NOMO-1 (cell line): ENCODE measurements at regions not wholly inside any gene's neighbourhood (a gene's known extent, or its start where the extent isn't known, plus 50 kb on each side); places are given as distances from the start of the nearest gene placed in this dataset.
"Not testable (repeated sequence)": the region's sequence is repeated elsewhere in the genome, so short reads cannot be mapped to it uniquely, and the experiment has no call there.

Experiments
- DNase-seq, 2 experiments: peaks; one replicate each; lab custom pipeline; 2025; ENCODE audit not compliant: unreplicated experiment in 2 of 2; lab: John Stamatoyannopoulos, UW

DNA sequence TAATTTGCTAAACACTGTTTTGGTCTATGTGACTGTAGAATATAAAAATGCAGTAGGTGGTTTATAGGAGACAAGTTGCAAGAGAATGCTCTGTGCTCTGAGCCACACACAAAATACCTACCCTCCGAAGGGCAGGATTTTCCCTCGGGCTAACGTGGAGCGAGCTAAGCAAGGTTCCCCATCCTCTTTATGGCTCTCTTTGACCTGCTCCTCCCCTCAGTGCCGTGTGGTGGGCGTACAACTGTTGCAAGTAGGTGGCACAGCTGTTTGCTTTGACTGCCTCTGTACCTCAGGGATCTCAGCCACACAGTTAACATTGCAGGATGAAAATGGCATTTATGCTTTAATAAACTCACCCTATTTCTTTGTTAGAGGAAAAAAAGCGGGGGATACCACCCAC is 339.1 kb downstream of the SATB1 start:
- DNase-seq = no peak

DNA sequence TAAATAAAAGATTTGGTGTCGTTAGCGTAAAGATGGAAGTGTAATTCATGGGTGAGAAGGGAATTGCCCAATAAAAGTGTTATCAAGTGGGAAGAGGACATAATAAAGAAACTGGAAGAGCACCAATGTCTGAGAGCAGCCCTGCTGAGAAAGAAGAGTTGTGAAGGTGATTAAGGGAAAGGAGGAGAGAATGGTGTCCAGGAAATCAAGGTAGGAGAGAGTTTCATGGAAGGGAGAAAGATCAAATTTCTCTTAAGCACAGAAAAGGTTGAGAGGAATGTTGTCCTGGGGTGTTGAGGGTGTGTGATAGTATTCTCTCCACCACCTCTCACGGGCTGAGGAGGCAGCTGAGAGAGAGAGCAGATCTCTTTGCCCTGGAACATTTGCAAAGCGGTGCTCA is 339.7 kb downstream of the SATB1 start:
- DNase-seq = no peak

DNA sequence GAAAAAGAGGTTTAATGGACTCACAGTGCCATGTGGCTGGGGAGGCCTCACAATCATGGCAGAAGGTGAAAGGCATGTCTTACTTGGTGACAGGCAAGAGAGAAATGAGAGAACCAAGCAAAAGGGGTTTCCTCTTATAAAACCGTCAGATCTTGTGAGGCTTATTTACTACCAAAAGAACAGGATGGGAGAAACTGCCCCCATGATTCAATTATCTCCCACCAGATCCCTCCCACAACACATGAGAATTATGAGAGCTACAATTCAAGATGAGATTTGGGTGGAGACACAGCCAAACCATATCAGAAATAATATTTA is 340.8 kb upstream of the TBC1D5 start:
- not testable (repeated sequence) for DNase-seq

DNA sequence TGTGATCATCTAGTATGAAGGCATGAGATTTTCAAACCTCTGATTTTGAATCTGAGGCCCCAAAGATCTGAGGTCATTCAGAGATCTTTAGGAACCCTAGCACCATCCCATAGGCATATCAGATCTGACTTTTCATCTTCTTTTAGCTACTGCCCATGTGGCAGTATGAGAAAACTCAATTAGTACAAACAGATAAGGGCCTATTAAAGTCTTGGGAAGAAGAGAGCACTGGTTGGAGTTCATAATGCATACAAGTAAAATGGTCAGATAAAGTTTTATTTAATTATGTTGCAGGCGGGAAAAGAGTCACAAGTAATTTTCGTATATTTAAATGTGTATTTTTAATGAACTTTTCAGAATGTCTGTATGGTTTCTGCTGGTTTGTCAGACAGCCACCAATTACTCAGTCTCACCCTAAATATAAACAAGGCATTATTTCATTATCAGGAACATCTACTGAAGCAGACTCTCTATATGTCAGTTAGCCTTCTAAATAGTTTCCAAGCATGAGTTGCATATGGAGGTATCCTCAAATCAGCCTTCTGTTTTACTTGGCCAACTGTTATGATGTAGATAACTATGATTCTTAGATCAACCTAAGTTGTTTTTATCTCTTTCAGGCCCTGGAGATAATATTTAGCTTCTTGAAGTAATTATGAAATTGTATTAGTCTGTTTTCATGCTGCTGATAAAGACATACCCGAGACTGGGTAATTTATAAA is 340.3 kb upstream of the TBC1D5 start:
- no peak for DNase-seq

DNA sequence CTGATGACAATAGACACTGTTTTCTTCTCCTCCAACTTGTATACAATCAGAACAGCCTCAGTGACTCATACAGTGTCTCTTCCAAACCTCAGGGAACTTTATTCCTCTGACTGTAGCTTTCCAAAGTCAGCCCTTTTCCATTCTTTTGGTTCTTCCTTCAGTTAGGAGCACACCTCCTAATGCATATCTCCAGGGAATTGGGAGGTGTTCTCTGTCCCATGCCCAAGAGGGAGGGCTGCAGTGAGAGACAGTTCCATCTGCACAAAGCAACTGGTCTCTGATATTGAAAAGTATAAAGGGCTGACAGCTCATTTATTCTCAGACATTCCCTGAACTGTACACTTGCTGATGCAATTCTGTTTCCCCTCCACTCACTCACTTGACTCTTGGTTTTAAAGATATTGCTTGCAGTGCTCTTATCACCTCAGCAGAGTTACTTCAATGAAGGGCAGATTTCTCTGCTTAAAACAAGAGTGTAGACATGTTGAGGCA is 337.8 kb upstream of the TBC1D5 start:
- peak in 1 of 2 experiments; percentile 32 for DNase-seq

DNA sequence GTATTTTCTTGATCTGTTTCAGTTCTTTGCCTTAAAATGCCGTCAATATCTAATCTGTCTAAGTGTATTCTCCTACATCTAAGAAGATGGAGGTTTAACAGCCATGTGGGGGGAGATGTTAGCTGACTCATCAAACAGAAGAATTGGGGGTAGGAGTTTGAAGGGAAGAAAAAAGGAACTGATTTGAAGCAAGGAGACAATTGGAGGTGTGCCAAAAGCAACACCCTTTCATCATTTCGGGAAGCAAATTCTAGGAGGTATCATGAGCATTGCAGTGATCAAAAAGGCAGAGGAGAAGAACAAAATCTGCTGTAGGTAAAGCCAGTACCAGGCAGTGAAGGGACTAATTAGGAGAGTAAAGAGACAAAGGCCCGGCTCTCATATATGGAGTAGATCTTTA is 337.3 kb upstream of the TBC1D5 start:
- peak; percentile 54 to 91 for DNase-seq

DNA sequence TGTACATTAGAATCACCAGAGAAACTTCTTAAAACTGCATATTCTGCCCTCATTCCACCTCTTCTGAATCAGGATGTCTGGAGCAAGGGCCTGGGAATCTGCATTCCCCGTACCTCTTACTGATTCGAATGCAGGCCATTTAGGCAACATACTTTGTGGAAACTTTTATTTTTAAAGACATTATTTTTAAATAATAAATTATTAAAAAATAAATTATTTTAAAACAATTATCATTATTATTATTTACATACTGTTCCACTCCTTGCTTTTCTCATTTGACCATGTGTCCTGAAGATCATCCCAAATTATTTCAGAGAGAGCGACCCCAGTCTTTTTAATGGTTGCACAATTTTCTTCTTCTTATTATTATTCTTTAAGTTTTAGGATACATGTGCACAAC is 336.6 kb upstream of the TBC1D5 start:
- no peak for DNase-seq

DNA sequence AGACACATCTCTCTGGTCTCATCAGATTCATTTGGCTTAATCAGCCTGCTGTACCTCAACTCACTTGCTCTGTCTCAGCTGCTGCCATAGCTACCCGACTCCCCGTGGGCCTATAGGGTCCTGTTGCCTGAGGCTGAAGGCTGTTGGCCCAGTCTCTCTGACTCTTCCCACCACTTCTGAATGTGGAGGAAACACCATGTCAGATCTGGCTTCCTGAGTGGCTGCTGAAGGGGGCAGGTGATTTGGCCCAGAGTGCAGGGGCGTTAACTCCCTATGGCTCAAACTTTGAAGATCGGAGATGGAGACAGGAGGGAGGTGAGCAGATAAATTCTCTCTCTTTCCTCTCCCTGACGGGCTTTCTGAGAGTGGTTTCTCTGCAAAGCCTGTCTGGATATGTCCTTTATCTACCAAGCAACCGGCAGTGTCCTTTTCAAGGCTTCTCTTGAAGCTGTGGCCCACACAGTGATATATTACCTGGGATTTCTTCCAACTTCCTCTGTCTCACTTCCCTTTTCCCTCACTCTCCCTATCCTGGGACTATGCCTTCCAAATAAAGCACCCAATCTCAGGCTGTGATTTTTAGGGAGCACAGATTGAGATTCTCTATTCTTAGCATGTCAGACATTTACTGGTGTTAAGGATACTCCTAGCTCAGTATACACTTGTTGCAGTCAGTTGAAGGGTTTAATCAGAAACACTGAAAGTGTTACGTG is 334.9 kb upstream of the TBC1D5 start:
- DNase-seq = no peak

DNA sequence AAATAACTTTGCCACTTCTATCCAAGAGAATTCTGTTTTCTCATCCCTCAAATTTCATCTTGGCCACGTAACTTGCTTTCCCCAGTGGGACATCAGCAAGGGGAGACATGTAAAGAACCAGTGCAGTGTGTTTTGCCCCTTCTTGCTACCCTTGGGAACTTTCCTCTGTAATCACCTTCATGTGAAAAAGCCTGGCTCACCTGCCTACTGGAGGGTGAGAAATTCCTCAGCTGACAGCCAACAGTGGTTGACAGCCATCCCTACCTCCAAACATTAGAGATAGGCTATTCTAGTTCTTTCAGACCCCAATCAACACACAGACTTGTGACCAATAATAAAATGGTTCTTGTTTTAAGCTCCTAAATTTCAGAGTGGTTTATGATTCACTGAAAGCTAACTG is 333.9 kb upstream of the TBC1D5 start:
- no peak for DNase-seq

DNA sequence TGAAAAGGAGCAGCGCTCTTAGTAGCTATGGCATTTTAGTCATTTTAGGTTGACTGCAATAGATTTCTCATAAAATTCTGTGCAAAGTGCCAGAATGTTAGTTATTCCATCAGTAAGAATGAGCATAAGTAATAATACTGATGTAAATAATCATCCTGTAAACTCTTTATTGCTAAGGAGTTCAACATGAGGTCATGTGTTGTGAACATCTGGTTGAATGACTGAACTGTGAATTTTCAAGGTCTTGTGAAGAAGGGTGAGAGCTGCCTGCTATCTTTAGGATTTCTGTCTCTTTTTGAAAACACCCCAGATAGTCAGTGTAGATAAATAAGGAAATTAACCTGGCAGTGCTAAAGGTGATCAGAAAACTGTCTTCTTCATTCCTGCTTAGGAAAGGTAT is 333.4 kb upstream of the TBC1D5 start:
- DNase-seq = no peak

DNA sequence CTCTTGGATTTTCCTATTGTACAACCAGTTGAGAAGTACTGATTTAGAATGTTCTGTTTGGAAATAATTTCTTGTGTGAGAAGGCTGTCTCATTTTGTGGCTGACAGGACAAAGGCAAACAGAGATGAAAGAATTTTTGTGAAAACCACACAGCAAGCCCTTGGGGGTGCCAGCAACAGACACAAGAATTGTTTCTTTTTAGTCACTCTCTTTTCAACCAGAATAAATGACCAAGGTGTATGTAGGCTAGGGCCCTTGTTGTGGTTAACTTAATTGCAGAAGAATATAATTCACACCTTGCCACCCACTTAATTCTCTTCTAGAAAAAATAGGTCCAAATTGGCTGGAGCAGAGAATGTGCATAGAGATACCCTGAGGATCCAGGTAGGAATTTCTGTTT is 329.4 kb upstream of the TBC1D5 start:
- no peak for DNase-seq

DNA sequence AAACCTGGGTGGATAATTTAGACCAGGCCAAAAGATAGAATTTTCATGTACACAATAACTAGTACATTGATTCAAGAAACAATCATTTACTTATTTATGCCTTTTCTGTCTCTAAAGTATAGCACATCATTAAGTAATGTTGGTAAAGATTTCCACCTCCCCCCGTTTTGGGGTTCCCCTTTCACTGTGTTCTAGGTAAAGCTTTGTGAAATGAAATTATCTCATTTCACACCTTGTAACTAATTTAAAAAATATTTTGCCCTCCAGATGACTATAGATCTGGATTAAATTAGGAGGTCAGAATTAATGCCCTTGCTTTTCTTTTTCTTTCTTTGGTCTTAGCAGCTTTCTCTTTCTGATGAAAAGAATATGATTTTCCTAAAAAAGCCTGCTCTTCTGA is 328.5 kb upstream of the TBC1D5 start:
- DNase-seq = no peak

DNA sequence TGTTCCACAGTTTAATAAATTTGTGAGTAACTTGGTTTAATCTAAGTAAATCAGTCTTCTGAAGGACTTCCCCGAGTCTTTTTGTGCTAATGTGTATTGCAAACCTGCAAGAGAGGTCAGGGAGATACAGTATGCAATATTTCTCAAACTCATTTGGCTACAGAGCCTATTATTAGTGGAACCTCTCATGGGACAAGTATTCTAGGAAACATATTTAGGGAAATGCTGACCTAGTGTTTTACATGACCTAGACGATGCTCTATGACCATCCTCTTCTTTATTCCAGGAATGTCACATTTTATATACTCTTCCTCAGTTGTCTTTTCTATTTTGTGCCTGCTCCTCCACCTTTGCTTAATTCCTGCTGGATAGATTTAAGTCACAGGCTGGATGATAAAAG is 327.8 kb upstream of the TBC1D5 start:
- no peak for DNase-seq

DNA sequence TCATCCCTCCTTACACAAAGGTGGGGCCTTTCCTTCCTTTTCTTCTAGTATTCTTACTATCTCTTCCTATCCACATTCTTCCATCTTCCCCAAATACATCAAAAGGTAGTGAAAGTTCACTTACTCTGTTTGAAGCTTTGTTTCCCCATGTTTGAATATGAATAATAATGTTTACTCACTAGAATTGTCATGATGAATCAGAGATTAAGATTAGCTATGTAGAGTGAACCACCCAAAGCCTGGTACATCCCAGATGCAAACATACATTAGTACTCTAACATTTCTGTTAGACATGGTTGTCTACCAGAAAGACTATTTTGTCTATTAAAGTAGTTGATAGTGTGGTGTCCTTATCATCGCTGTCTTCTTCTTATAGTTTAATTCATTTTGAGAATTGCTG is 327.1 kb upstream of the TBC1D5 start:
- DNase-seq = no peak

DNA sequence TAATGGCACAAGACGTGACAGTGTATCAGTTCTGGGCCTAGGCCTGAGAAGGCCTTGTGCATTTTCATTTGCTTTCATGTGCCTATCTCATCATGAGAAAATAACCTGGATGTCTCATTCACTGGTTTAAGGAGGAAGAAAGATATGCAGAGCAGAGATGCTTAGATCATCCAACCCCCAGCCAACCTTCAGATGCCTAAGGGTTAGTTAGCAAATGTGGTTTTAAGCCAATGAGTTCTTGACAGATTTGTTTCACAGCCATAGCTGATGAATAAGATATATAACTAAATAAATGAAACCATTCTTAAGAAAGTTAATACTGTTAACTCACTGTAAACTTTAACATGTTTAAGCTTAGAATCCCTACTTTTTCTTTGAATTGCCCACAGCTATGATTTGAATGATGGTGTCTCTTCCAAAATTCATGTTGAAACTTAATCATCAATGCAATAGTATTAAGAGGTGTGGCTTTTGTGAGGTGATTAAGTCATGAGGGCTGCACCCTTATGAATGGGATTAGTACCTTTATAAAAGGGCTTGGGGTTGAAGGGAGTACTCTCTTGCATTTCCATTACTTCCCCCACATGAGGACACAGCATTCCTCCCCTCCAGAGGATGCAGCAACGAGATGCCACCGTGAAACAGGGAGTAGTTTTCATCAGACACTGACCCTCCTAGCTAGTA is 324.6 kb upstream of the TBC1D5 start:
- DNase-seq = no peak

DNA sequence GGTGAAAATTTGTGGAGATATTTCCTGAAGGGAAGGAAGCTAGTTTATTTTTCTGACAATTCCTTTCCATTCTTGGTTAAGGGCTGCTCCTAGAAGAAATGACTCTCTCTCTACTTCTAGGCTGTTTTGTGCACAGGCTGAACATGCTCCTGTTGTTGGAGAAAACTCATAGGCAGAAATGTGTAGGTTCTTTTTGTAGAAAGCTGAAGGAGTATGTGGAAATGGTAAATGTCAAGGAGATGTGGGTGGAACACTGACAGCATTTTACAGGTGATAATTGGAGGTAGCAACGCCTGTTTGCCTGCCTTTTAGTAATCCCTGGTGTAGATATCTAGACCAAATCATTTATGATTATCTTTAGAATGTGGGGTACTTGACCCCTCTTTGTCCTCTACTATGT is 322.2 kb upstream of the TBC1D5 start:
- DNase-seq = no peak

DNA sequence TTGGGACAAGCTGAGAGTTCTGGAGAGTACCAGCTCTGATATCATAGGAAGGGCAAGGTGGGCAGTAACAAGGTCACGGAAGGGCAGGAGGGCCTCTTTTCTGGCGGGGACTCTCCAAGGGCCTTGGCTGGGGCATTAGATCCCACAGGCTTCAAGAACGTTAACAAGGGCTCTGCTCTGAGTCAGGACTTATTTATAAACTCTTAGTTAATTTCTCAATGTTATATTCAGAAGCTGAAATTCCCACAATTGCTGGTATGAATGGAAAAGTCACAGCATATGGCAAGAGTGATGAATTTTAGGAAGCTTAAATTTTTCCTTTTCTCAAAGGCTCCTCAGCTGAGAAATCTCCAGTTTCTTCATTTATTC is 320.2 kb upstream of the TBC1D5 start:
- no peak for DNase-seq

DNA sequence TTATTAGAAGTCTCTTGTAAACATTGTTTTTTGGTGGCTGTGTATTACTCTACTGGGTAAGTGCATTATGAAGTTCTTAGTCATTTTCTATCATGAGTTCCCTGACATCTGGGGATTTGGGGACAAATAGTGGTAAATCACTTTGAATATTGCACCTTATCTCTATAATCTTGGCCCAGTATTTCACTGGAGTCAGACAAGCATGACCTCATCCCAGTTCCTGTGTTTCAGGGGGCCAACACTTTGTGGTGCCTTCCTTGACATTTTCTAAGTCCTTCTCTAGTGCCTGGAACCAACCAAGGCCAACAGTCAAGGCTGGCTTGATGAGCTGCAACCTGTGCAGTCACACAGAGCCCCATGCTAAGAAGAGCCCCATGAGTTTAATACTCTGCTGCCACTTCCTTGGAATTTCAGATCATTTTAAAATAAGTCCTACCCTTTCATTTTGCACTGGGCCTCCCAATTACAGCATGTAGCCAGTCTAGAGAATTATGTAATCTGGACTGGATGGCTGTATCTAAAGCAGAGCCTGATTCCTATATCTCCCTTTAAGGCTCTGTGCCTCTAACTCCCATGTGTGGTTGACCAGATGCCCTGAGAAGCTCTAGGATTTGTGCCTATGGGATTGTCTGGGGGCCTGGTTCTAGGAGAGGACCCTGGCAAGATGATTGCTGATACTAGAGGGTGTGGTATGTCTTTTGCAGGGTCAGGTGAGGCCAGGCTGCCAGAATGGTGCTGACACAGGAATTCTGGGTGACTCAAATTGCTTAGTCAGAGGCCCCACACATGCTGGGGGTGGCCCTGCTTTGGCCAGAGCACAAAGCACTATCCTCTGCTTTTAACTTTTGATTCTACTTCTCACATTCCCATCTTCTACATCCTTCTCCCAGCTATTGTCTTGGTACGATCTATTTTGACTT is 319.6 kb upstream of the TBC1D5 start:
- DNase-seq = peak in 1 of 2 experiments; percentile 14

DNA sequence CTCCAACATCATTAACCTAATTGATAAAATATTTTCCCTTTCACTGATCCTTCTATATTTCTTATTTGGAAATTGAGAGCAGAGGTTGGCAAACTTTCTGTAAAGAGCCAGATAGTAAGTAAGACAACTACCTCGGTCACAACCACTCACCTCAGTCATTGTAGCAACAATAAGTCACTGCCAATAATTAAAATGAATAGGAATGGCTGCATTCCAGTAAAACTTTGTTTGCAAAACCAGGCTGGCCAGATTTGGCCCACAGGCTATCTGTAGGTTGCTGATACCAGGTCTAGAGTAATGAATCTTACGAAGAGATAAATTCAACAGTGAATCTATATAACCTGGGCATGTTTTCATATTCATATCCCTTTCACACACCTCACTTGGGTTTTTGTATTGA is 316.2 kb upstream of the TBC1D5 start:
- DNase-seq = no peak

DNA sequence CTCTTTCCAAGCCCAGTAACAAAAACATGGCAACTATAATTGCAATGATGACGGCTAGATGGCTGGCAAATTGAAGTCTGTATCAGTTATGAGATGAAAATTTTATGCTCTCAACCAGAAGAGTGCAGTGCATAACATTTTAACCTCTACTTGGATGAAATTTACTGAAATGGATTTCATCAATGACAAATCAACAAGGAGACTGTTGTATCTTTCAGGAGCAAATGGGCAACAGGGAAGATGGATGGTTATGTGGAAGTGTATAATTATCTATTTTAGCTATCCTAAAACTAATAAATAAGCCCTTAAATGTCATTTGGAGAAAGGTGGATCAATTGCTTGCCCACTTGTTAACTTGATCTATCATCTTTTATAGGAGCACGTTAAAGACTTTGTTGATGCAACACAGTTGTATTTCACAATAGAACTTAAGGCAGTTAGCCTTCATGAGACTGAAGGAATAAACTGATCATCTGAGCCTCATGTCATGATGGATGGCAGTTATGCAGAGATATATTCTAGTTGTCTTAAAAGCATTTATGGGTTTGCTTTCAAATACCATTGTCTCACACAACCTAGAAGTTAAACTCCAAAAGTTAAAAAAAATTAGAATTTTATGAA is 315.1 kb upstream of the TBC1D5 start:
- peak in 1 of 2 experiments; percentile 17 for DNase-seq

DNA sequence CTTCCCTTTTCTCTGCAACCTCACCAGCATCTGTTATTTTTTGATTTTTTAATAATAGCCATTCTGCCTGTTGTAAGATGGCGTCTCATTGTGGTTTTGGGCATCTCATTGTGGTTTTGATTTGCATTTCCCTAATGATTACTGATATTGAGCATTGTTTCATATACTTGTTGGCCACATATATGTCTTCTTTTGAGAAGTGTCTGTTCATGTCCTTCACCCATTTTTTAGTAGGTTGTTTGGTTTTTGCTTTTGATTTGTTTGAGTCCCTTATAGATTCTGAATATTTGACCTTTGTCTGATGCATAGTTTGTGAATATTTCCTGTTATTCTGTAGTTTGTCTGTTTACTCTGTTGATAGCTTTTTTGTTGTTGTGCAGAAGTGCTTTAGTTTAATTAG is 312.2 kb upstream of the TBC1D5 start:
- no peak for DNase-seq
